ENCODE measurements at regions not wholly inside any gene's neighbourhood (a gene's known extent, or its start where the extent isn't known, plus 50 kb on each side); places are given as distances from the start of the nearest gene placed in this dataset.
A peak's percentile ranks its signal among the peaks of the same experiment; 100 is the strongest.

DNA sequence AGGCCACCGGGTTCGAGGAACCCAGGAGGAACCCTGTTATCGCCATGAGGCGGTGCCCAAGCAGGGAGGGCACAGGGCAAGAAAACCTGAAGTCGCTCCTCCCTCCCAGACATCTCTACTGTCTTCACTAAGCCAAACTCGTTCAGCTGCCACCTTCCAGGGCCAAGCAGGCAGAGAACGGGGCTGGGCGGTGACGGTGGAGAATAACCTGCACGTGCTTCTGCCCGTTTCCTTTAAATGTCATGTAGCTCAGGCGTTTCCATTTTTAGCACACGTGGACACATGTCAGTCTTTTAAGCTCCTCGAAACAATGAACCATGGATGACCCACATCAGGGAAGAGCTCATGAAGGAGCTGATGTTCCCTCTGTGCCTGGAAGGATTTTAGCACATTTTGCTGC lies 124.3 kb upstream of the KLF6 start:
- H3K27me3 ChIP-seq, result no peaks in the 10 kb centered on the region
- 97% methylated on average over 14 of the region's 14 CpGs for WGBS (ENCODE audit: low lambda C conversion rate, missing lambda C conversion rate)

DNA sequence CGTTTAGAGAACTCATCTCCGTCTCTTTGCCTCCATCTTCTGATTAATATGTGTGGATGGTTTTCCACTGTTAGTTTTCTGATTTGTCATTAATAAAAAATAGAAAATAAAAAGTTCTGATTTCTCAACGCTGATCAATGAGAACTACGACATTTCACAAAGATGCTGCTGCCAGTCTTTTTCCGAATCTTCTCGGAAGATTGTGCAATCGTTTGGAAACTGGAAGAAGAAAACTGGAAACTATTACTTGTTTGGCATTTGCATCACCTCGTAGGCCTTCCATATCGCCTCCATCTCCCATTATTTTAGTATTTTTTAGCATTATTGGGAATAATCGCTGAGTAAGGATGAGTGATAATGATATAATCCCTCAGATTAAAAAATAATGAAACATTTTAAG lies 123.2 kb upstream of the KLF6 start:
- Histone ChIP-seq H3K9me3 (ENCODE audit: low read depth) (no peaks in the 10 kb centered on the region), H3K27ac (no peak overlapping the region), H3K27me3 (no peaks in the 10 kb centered on the region), H3K4me3 (no peak overlapping the region), H3K79me2 (no peaks in the 10 kb centered on the region), H3K4me2 (no peak overlapping the region), H4K20me1 (ENCODE audit: insufficient read depth, poor library complexity, severe bottlenecking) (no peaks in the 10 kb centered on the region), H3K36me3 (replicated peaks; ENCODE audit: insufficient read depth, low read depth) (no peaks in the 10 kb centered on the region), H2AFZ (no peak overlapping the region), H3K4me1 (ENCODE audit: insufficient read depth) (peaks cover 2% of the 10 kb centered on the region), H3K9me2 (replicated peaks; ENCODE audit: insufficient read depth) (no peaks in the 10 kb centered on the region)
- 99% methylated on average over 10 of the region's 10 CpGs for WGBS (ENCODE audit: low lambda C conversion rate, missing lambda C conversion rate)
- DNase-seq (ENCODE audit: low spot score), result no peak
- no peak for TF ChIP-seq EZH2phosphoT487 (IDR thresholded peaks at IDR 0.05; ENCODE audit: low read depth, severe bottlenecking, unreplicated experiment)
- TF ChIP-seq, protein P1, sequence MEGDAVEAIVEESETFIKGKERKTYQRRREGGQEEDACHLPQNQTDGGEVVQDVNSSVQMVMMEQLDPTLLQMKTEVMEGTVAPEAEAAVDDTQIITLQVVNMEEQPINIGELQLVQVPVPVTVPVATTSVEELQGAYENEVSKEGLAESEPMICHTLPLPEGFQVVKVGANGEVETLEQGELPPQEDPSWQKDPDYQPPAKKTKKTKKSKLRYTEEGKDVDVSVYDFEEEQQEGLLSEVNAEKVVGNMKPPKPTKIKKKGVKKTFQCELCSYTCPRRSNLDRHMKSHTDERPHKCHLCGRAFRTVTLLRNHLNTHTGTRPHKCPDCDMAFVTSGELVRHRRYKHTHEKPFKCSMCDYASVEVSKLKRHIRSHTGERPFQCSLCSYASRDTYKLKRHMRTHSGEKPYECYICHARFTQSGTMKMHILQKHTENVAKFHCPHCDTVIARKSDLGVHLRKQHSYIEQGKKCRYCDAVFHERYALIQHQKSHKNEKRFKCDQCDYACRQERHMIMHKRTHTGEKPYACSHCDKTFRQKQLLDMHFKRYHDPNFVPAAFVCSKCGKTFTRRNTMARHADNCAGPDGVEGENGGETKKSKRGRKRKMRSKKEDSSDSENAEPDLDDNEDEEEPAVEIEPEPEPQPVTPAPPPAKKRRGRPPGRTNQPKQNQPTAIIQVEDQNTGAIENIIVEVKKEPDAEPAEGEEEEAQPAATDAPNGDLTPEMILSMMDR (IDR thresholded peaks at IDR 0.05; ENCODE audit: poor library complexity), result no peak
- no peak for TF ChIP-seq EZH2 (IDR thresholded peaks at IDR 0.05; ENCODE audit: borderline replicate concordance)

More for the DNA sequence above, 124.3 kb upstream of the KLF6 start:
- no peaks in the 10 kb centered on the region for H3K9me3 ChIP-seq (ENCODE audit: low read depth)
- TF ChIP-seq EZH2phosphoT487 (IDR thresholded peaks at IDR 0.05; ENCODE audit: low read depth, severe bottlenecking, unreplicated experiment), result no peak
- no peak for TF ChIP-seq EZH2 (IDR thresholded peaks at IDR 0.05; ENCODE audit: borderline replicate concordance)
- TF ChIP-seq, protein P1 (IDR thresholded peaks at IDR 0.05; ENCODE audit: poor library complexity), result no peak
- H3K4me3 ChIP-seq, result no peak overlapping the region
- H3K36me3 ChIP-seq (replicated peaks; ENCODE audit: insufficient read depth, low read depth), result no peaks in the 10 kb centered on the region
- H3K9me2 ChIP-seq (replicated peaks; ENCODE audit: insufficient read depth), result no peaks in the 10 kb centered on the region
- no peaks in the 10 kb centered on the region for H4K20me1 ChIP-seq (ENCODE audit: insufficient read depth, poor library complexity, severe bottlenecking)
- no peaks in the 10 kb centered on the region for H3K79me2 ChIP-seq
- H3K27ac ChIP-seq, result no peak overlapping the region
- no peaks in the 10 kb centered on the region for H3K4me1 ChIP-seq (ENCODE audit: insufficient read depth)
- H2AFZ ChIP-seq, result no peak overlapping the region
- H3K4me2 ChIP-seq, result no peak overlapping the region
- DNase-seq (ENCODE audit: low spot score), result no peak

DNA sequence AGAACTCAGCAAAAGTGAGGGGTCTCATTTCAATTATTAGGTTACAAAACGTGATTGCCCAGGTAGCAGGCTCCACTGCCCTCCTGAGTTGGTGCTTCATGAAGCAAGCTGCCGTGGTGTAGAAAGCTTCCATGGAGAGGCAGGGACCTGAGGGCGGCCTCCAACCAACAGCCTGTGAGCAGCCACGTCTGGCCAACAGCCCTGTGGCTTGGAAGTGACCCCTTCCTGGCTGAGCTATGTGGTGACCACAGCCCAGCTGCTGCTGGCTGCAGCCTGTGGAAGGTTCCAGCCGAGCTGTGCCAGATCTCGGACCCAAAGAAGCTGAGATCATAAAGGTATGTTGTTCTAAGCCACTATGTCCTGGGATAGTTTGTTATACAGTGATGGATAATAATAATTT lies 122.5 kb upstream of the KLF6 start:
- H3K79me2 ChIP-seq, result no peaks in the 10 kb centered on the region
- H3K4me3 ChIP-seq, result no peak overlapping the region
- H3K36me3 ChIP-seq (replicated peaks; ENCODE audit: insufficient read depth, low read depth), result no peaks in the 10 kb centered on the region
- H3K9me3 ChIP-seq (ENCODE audit: low read depth), result no peaks in the 10 kb centered on the region
- no peaks in the 10 kb centered on the region for H3K9me2 ChIP-seq (replicated peaks; ENCODE audit: insufficient read depth)
- H3K4me2 ChIP-seq, result no peak overlapping the region
- peak overlapping the region; percentile 37 for H3K27ac ChIP-seq
- no peaks in the 10 kb centered on the region for H3K27me3 ChIP-seq
- no peak overlapping the region for H2AFZ ChIP-seq
- H3K4me1 ChIP-seq (ENCODE audit: insufficient read depth), result peaks cover 6% of the 10 kb centered on the region
- H4K20me1 ChIP-seq (ENCODE audit: insufficient read depth, poor library complexity, severe bottlenecking), result no peaks in the 10 kb centered on the region
- TF ChIP-seq, protein P1 (IDR thresholded peaks at IDR 0.05; ENCODE audit: poor library complexity), result no peak
- TF ChIP-seq EZH2phosphoT487 (IDR thresholded peaks at IDR 0.05; ENCODE audit: low read depth, severe bottlenecking, unreplicated experiment) (no peak), EZH2 (IDR thresholded peaks at IDR 0.05; ENCODE audit: borderline replicate concordance) (no peak)
- 93% methylated on average over 6 of the region's 6 CpGs for WGBS (ENCODE audit: low lambda C conversion rate, missing lambda C conversion rate)
- DNase-seq (ENCODE audit: low spot score), result no peak
